HepG2 (cell line): ENCODE measurements at regions not wholly inside any gene's neighbourhood (a gene's known extent, or its start where the extent isn't known, plus 50 kb on each side); places are given as distances from the start of the nearest gene placed in this dataset.

ENCODE experiments used
- ATAC-seq: fragments of 200-7000 bp; cut with Tn5 transposase; 3 replicates; pipeline ENCODE4 v1.9.1; 2020; ENCODE audit warnings: mild to moderate bottlenecking, moderate library complexity
- BruUV-seq: library from RNA; stranded (reverse); fragments of 400-500 nt; replicated peaks from 2 replicates; lab custom pipeline; 2021; lab: Mats Ljungman, UMichigan
- CTCF ChIA-PET: fragments of 300-600 bp; formaldehyde crosslinking; extraction: SDS; loops from one replicate; lab custom pipeline; 2021; ENCODE audit warnings: low total read pairs, inconsistent platforms, low intra/inter-chr PET ratio; lab: Yijun Ruan, JAX
- POLR2A ChIA-PET: fragments of 350-600 bp; sonication (Branson Sonifier 250); formaldehyde crosslinking; loops from one replicate; lab custom pipeline; 2020; ENCODE audit warnings: antibody characterized with exemption, inconsistent platforms; lab: Yijun Ruan, JAX
- DNase-seq: peaks from one replicate; pipeline ENCODE4 v3.0.0-alpha.2; 2015; ENCODE audit warnings: low spot score
- FAIRE-seq: peaks from 3 replicates; lab custom pipeline; 2011; peaks lifted over from hg19 to GRCh38; lab: Jason Lieb, UNC
- H2AFZ ChIP-seq: one replicate; pipeline ENCODE4 v1.6.1; 2011; ENCODE audit warnings: low read length, inconsistent platforms
- H3K27ac ChIP-seq: fragments of 300-600 bp; 3 replicates; pipeline ENCODE4 v1.8.0; 2011; ENCODE audit warnings: mixed run types, mild to moderate bottlenecking, mixed read lengths, low read length, inconsistent platforms; ENCODE audit not compliant: insufficient read depth; ENCODE audit errors: extremely low read length
- H3K27me3 ChIP-seq, 2 experiments: fragments of 200-600 bp in 1 of 2; 2 replicates in 1 of 2; 3 replicates in 1 of 2; pipeline versions ENCODE4 v1.6.0 to v1.8.0; 2011; ENCODE audit warnings: low read length in 2 of 2, mild to moderate bottlenecking in 2 of 2, moderate library complexity in 2 of 2, inconsistent platforms in 1 of 2; ENCODE audit not compliant: insufficient read depth in 2 of 2, control insufficient read depth in 1 of 2
- H3K36me3 ChIP-seq, 2 experiments: fragments of 200-600 bp in 1 of 2; replicated peaks in 1 of 2; 2 replicates in 1 of 2; 3 replicates in 1 of 2; pipeline versions ENCODE4 v1.5.1 to v1.8.0; 2011; ENCODE audit warnings: low read length in 2 of 2, inconsistent platforms in 1 of 2; ENCODE audit not compliant: insufficient read depth in 2 of 2, control insufficient read depth in 1 of 2
- H3K4me1 ChIP-seq: 2 replicates; pipeline ENCODE4 v1.5.1; 2012; ENCODE audit warnings: low read length, inconsistent platforms; ENCODE audit not compliant: insufficient read depth
- H3K4me2 ChIP-seq: 2 replicates; pipeline ENCODE4 v1.6.0; 2011; ENCODE audit warnings: low read depth, low read length, inconsistent platforms
- H3K4me3 ChIP-seq, 3 experiments: fragments of 200-600 bp in 1 of 3; sonication (generic), shearing (Covaris generic) in 1 of 3; replicated peaks in 1 of 3; 2 replicates each; pipeline ENCODE4 v1.5.1; 2011 to 2016; ENCODE audit warnings: low read length in 3 of 3, inconsistent platforms in 2 of 3, low read depth in 2 of 3, mild to moderate bottlenecking in 2 of 3, control low read depth in 1 of 3, mixed read lengths in 1 of 3; ENCODE audit not compliant: insufficient read depth in 1 of 3
- H3K79me2 ChIP-seq: one replicate; pipeline ENCODE4 v1.6.1; 2011; ENCODE audit warnings: low read length, inconsistent platforms; ENCODE audit not compliant: insufficient read depth
- H3K9ac ChIP-seq: 2 replicates; pipeline ENCODE4 v1.6.0; 2011; ENCODE audit warnings: mild to moderate bottlenecking, low read depth, low read length, inconsistent platforms; ENCODE audit not compliant: insufficient read depth
- H3K9me3 ChIP-seq: 2 replicates; pipeline ENCODE4 v1.5.1; 2012; ENCODE audit warnings: mild to moderate bottlenecking, low read length
- H4K20me1 ChIP-seq: 2 replicates; pipeline ENCODE4 v1.6.0; 2011; ENCODE audit warnings: inconsistent platforms, mild to moderate bottlenecking, low read length, moderate library complexity; ENCODE audit not compliant: insufficient read depth
- ATRX ChIP-seq: sonication (generic); formaldehyde crosslinking; IDR thresholded peaks from 2 replicates; pipeline ENCODE4 v1.4.0; 2020; ENCODE audit warnings: missing genetic modification reagents, borderline replicate concordance
- CBX2 ChIP-seq, 2 experiments: fragments of 200-600 bp in 1 of 2; sonication (generic); formaldehyde crosslinking in 1 of 2; IDR thresholded peaks; 2 replicates each; pipeline versions ENCODE4 v1.7.0 to v1.8.1; 2018 to 2022; ENCODE audit warnings: low read depth in 2 of 2, low read length in 1 of 2, mild to moderate bottlenecking in 1 of 2, missing genetic modification reagents in 1 of 2
- CC2D1A ChIP-seq: sonication (generic); formaldehyde crosslinking; IDR thresholded peaks from 2 replicates; pipeline ENCODE4 v1.8.1; 2023; ENCODE audit warnings: mild to moderate bottlenecking, missing genetic modification reagents
- CHD2 ChIP-seq: IDR thresholded peaks from 2 replicates; pipeline ENCODE4 v1.6.1; 2011; ENCODE audit warnings: low read depth, low read length, improper control_type of control experiment
- E2F5 ChIP-seq: sonication (generic); formaldehyde crosslinking; conservative IDR thresholded peaks from 2 replicates; pipeline ENCODE4 v1.4.0; 2020; ENCODE audit warnings: missing genetic modification reagents
- EED ChIP-seq: sonication (generic); formaldehyde crosslinking; IDR thresholded peaks from 2 replicates; pipeline ENCODE4 v1.5.0; 2020; ENCODE audit warnings: mild to moderate bottlenecking, missing genetic modification reagents
- HIVEP1 ChIP-seq: sonication (generic); formaldehyde crosslinking; IDR thresholded peaks from 2 replicates; pipeline ENCODE4 v1.4.0; 2020; ENCODE audit warnings: mild to moderate bottlenecking, missing genetic modification reagents
- ISX ChIP-seq: sonication (generic); formaldehyde crosslinking; conservative IDR thresholded peaks from 2 replicates; pipeline ENCODE4 v1.5.0; 2020; ENCODE audit warnings: missing genetic modification reagents
- KLF13 ChIP-seq: sonication (generic); formaldehyde crosslinking; IDR thresholded peaks from 2 replicates; pipeline ENCODE4 v1.4.0; 2020; ENCODE audit warnings: mild to moderate bottlenecking, missing genetic modification reagents
- RFX5 ChIP-seq: IDR thresholded peaks from 2 replicates; pipeline ENCODE4 v1.6.1; 2011; ENCODE audit warnings: low read depth, low read length, improper control_type of control experiment
- SALL1 ChIP-seq: sonication (generic); formaldehyde crosslinking; IDR thresholded peaks from 2 replicates; pipeline ENCODE4 v1.8.0; 2022; ENCODE audit warnings: mild to moderate bottlenecking, missing genetic modification reagents
- SIN3A ChIP-seq: IDR thresholded peaks from 2 replicates; pipeline ENCODE4 v1.6.1; 2011; ENCODE audit warnings: low read depth, mild to moderate bottlenecking, control low read depth, low read length, borderline replicate concordance
- SMARCE1 ChIP-seq: fragments of 450-650 bp; IDR thresholded peaks from 2 replicates; pipeline ENCODE4 v1.6.1; 2017; ENCODE audit warnings: borderline replicate concordance
- SOX13 ChIP-seq, 3 experiments: fragments of 450-650 bp in 1 of 3; sonication (generic) in 1 of 3; formaldehyde crosslinking in 1 of 3; IDR thresholded peaks in 2 of 3; conservative IDR thresholded peaks in 1 of 3; 2 replicates each; pipeline versions ENCODE4 v1.5.0 to v1.6.1; 2016 to 2020; ENCODE audit warnings: antibody characterized with exemption in 1 of 3, mild to moderate bottlenecking in 1 of 3, missing compliant biosample characterization in 1 of 3, missing genetic modification reagents in 1 of 3, moderate library complexity in 1 of 3
- ZBTB1 ChIP-seq: sonication (generic); formaldehyde crosslinking; IDR thresholded peaks from 2 replicates; pipeline ENCODE4 v1.4.0; 2020; ENCODE audit warnings: missing genetic modification reagents, borderline replicate concordance
- ZNF335 ChIP-seq: sonication (generic); formaldehyde crosslinking; IDR thresholded peaks from 2 replicates; pipeline ENCODE4 v1.4.0; 2020; ENCODE audit warnings: missing genetic modification reagents
- ZNF513 ChIP-seq: sonication (generic); formaldehyde crosslinking; conservative IDR thresholded peaks from 2 replicates; pipeline ENCODE4 v1.5.0; 2020; ENCODE audit warnings: missing genetic modification reagents
- ZNF543 ChIP-seq: sonication (generic); formaldehyde crosslinking; IDR thresholded peaks from 2 replicates; pipeline ENCODE4 v1.4.0; 2020; ENCODE audit warnings: mild to moderate bottlenecking, missing genetic modification reagents
- ZNF790 ChIP-seq: sonication (generic); formaldehyde crosslinking; IDR thresholded peaks from 2 replicates; pipeline ENCODE4 v1.8.0; 2022; ENCODE audit warnings: missing genetic modification reagents, mild to moderate bottlenecking, borderline replicate concordance
- ZUFSP ChIP-seq: sonication (generic); formaldehyde crosslinking; IDR thresholded peaks from 2 replicates; pipeline ENCODE4 v1.9.0; 2021; ENCODE audit warnings: missing genetic modification reagents, mild to moderate bottlenecking, borderline replicate concordance
- WGBS: methylation state at CpG from one replicate; pipeline ENCODE4 v1.1.6; 2017; ENCODE audit warnings: low lambda C conversion rate; 5-methylcytosine and 5-hydroxymethylcytosine counted together
- in situ Hi-C: cut with HindIII; loops from 2 replicates; pipeline ENCODE4 v1.10.0; 2017; ENCODE audit warnings: low pct_unique_long_range_greater_than_20kb; ENCODE audit not compliant: extremely low pct_ligation_motif_present
- intact Hi-C: fragments of 100-400 bp; cut with micrococcal nuclease; formaldehyde crosslinking; loops from one replicate; pipeline ENCODE4 v1.10.0; 2022; ENCODE audit not compliant: unreplicated experiment

GRCh38 chr6:81988446-81988845 lies 236.0 kb upstream of the TENT5A start:
- H2AFZ ChIP-seq: no peak overlapping the region
- no peaks in the 10 kb centered on the region for H3K9me3 ChIP-seq
- TF ChIP-seq ISX (CRISPR knock-in tag): no peak
- no peak for TF ChIP-seq KLF13 (CRISPR knock-in tag)
- no peak for TF ChIP-seq SIN3A
- TF ChIP-seq ZNF543 (CRISPR knock-in tag): no peak
- no peak for TF ChIP-seq HIVEP1 (CRISPR knock-in tag)
- TF ChIP-seq RFX5: no peak
- TF ChIP-seq SOX13 (IDR thresholded peaks at IDR 0.05): no peak
- no peak for TF ChIP-seq SOX13 (CRISPR knock-in tag; conservative IDR thresholded peaks at IDR 0.05 in 1 of 2, IDR thresholded peaks at IDR 0.05 in 1 of 2)
- no peak for TF ChIP-seq ZNF790 (CRISPR knock-in tag)
- no peak for TF ChIP-seq EED (CRISPR knock-in tag)
- no peak for TF ChIP-seq CC2D1A
- TF ChIP-seq ZNF335: no peak
- TF ChIP-seq ZBTB1: no peak
- no peak for TF ChIP-seq ATRX (CRISPR knock-in tag)
- TF ChIP-seq ZUFSP (CRISPR knock-in tag): no peak
- TF ChIP-seq E2F5 (CRISPR knock-in tag): no peak
- no peak for TF ChIP-seq CBX2 (IDR thresholded peaks at IDR 0.05; ENCODE audit: low read depth, low read length)
- TF ChIP-seq CBX2 (CRISPR knock-in tag; IDR thresholded peaks at IDR 0.05; ENCODE audit: low read depth): no peak
- TF ChIP-seq SALL1 (CRISPR knock-in tag): no peak
- TF ChIP-seq SMARCE1: no peak
- no peak for TF ChIP-seq CHD2
- TF ChIP-seq ZNF513 (CRISPR knock-in tag): no peak
- H3K79me2 ChIP-seq: no peaks in the 10 kb centered on the region
- DNase-seq (no peak), FAIRE-seq (no peak), ATAC-seq (no peak)
- no peak overlapping the region for H3K4me3 ChIP-seq
- 97% methylated on average over 1 of the region's 1 CpG for WGBS
- intact Hi-C loops (no loop called here), in situ Hi-C loops (no loop called here)
- H3K36me3 ChIP-seq: no peaks in the 10 kb centered on the region
- no peak overlapping the region for H3K9ac ChIP-seq
- H3K4me2 ChIP-seq: no peak overlapping the region
- no TSS peak for BruUV-seq
- no peaks in the 10 kb centered on the region for H3K27me3 ChIP-seq
- H3K27ac ChIP-seq: no peak overlapping the region
- H4K20me1 ChIP-seq: no peaks in the 10 kb centered on the region
- CTCF ChIA-PET: no interaction called here
- H3K4me1 ChIP-seq: no peaks in the 10 kb centered on the region
- POLR2A ChIA-PET: no interaction called here
